ENCODE measurements at regions not wholly inside any gene's neighbourhood (a gene's known extent, or its start where the extent isn't known, plus 50 kb on each side); places are given as distances from the start of the nearest gene placed in this dataset.
"Not testable (repeated sequence)": the region's sequence is repeated elsewhere in the genome, so short reads cannot be mapped to it uniquely, and the experiment has no call there.

- DNase-seq, result no peak
Observed at GRCh38 chr2:146615778-146616177, 1229.1 kb upstream of the ACVR2A start.

- no peak for DNase-seq
Observed at GRCh38 chr2:146608490-146608889, 1236.3 kb upstream of the ACVR2A start.

- no peak for DNase-seq
Observed at GRCh38 chr2:146604521-146604920, 1240.3 kb upstream of the ACVR2A start.

- no peak for DNase-seq
Observed at GRCh38 chr2:146602856-146603255, 1242.0 kb upstream of the ACVR2A start.

GRCh38 chr2:146602383-146602782 lies 1242.4 kb upstream of the ACVR2A start:
- no peak for DNase-seq

GRCh38 chr2:146598791-146599190 lies 1246.0 kb upstream of the ACVR2A start:
- no peak for DNase-seq

- DNase-seq, result no peak
Observed at GRCh38 chr2:146597291-146597690, 1247.5 kb upstream of the ACVR2A start.

- DNase-seq, result no peak
Observed at GRCh38 chr2:146591908-146592307, 1252.9 kb upstream of the ACVR2A start.

- DNase-seq, result no peak
Observed at GRCh38 chr2:146587291-146587713, 1257.5 kb upstream of the ACVR2A start.

- DNase-seq, result no peak
Observed at GRCh38 chr2:146584316-146584715, 1260.5 kb upstream of the ACVR2A start.

- DNase-seq, result no peak
Observed at GRCh38 chr2:146579147-146579930, 1265.5 kb upstream of the ACVR2A start.

- no peak for DNase-seq
Observed at GRCh38 chr2:146576339-146577111, 1268.3 kb upstream of the ACVR2A start.

- DNase-seq, result no peak
Observed at GRCh38 chr2:146572598-146572997, 1272.2 kb upstream of the ACVR2A start.

GRCh38 chr2:146561996-146562395 lies 1282.8 kb upstream of the ACVR2A start:
- DNase-seq, result no peak

GRCh38 chr2:146547236-146547635 lies 1297.6 kb upstream of the ACVR2A start:
- no peak for DNase-seq

GRCh38 chr2:146544701-146545100 lies 1300.1 kb upstream of the ACVR2A start:
- no peak for DNase-seq

GRCh38 chr2:146541896-146542295 lies 1302.9 kb upstream of the ACVR2A start:
- no peak for DNase-seq

- no peak for DNase-seq
Observed at GRCh38 chr2:146540271-146540932, 1304.4 kb upstream of the ACVR2A start.

GRCh38 chr2:146539739-146540138 lies 1305.1 kb upstream of the ACVR2A start:
- not testable (repeated sequence) for DNase-seq

- no peak for DNase-seq
Observed at GRCh38 chr2:146537477-146537876, 1307.4 kb upstream of the ACVR2A start.

GRCh38 chr2:146532509-146533147 lies 1312.2 kb upstream of the ACVR2A start:
- no peak for DNase-seq

GRCh38 chr2:146532009-146532408 lies 1312.8 kb upstream of the ACVR2A start:
- DNase-seq, result no peak

- DNase-seq, result no peak
Observed at GRCh38 chr2:146530886-146531285, 1313.9 kb upstream of the ACVR2A start.

All from hematopoietic multipotent progenitor cell treated with erythropoietin and hydrocortisone succinate and interleukin-3 and kit ligand, for 4 days (in vitro differentiated cells).